Neuronal stem cell (in vitro differentiated cells): ENCODE measurements at regions not wholly inside any gene's neighbourhood (a gene's known extent, or its start where the extent isn't known, plus 50 kb on each side); places are given as distances from the start of the nearest gene placed in this dataset.
"Not testable (repeated sequence)": the region's sequence is repeated elsewhere in the genome, so short reads cannot be mapped to it uniquely, and the experiment has no call there.

Experiments
- DNase-seq: peaks from one replicate; pipeline ENCODE4 v3.0.0-alpha.2; 2013; ENCODE audit warnings: low spot score
- H2AFZ ChIP-seq: one replicate; pipeline ENCODE4 v1.6.1; 2013; ENCODE audit warnings: mild to moderate bottlenecking, low read length, inconsistent platforms
- H2AK5ac ChIP-seq: 2 replicates; pipeline ENCODE4 v1.6.1; 2013; ENCODE audit warnings: low read depth, mild to moderate bottlenecking, inconsistent platforms, low read length, moderate library complexity, mixed read lengths
- H2BK120ac ChIP-seq: 2 replicates; pipeline ENCODE4 v1.6.1; 2013; ENCODE audit warnings: low read depth, mild to moderate bottlenecking, inconsistent platforms, low read length, moderate library complexity, mixed read lengths
- H2BK12ac ChIP-seq: one replicate; pipeline ENCODE4 v1.6.1; 2013; ENCODE audit warnings: low read length, inconsistent platforms
- H2BK15ac ChIP-seq: 2 replicates; pipeline ENCODE4 v1.6.1; 2013; ENCODE audit warnings: mild to moderate bottlenecking, low read length, inconsistent platforms, mixed read lengths
- H2BK5ac ChIP-seq: one replicate; pipeline ENCODE4 v1.6.1; 2013; ENCODE audit warnings: inconsistent platforms, mild to moderate bottlenecking, low read length, moderate library complexity
- H3K14ac ChIP-seq: one replicate; pipeline ENCODE4 v1.6.1; 2013; ENCODE audit warnings: low read length, inconsistent platforms
- H3K18ac ChIP-seq: 2 replicates; pipeline ENCODE4 v1.6.1; 2013; ENCODE audit warnings: low read length, inconsistent platforms
- H3K23ac ChIP-seq: 2 replicates; pipeline ENCODE4 v1.6.1; 2013; ENCODE audit warnings: low read depth, mild to moderate bottlenecking, mixed read lengths, low read length, inconsistent platforms; ENCODE audit not compliant: poor library complexity
- H3K27ac ChIP-seq: replicated peaks from 3 replicates; pipeline ENCODE4 v1.5.1; 2013; ENCODE audit warnings: low read length, inconsistent platforms
- H3K27me3 ChIP-seq, 3 experiments: 2 replicates each; pipeline ENCODE4 v1.6.1; 2013; ENCODE audit warnings: low read length in 3 of 3, mild to moderate bottlenecking in 2 of 3, inconsistent platforms in 1 of 3, low read depth in 1 of 3, mixed read lengths in 1 of 3, moderate library complexity in 1 of 3; ENCODE audit not compliant: control insufficient read depth in 3 of 3, insufficient read depth in 3 of 3
- H3K36me3 ChIP-seq, 2 donors: replicated peaks in 1 of 2; 2 replicates each; pipeline ENCODE4 v1.6.1; 2013; ENCODE audit warnings: low read length in 2 of 2; ENCODE audit not compliant: control insufficient read depth in 2 of 2, insufficient read depth in 2 of 2
- H3K4ac ChIP-seq: 2 replicates; pipeline ENCODE4 v1.6.1; 2013; ENCODE audit warnings: inconsistent platforms, mild to moderate bottlenecking, low read length, moderate library complexity
- H3K4me1 ChIP-seq, 2 donors: 1 replicate in 1 of 2; 2 replicates in 1 of 2; pipeline ENCODE4 v1.6.1; 2013; ENCODE audit warnings: low read length in 2 of 2, low read depth in 1 of 2; ENCODE audit not compliant: control insufficient read depth in 2 of 2, insufficient read depth in 1 of 2
- H3K4me2 ChIP-seq: one replicate; pipeline ENCODE4 v1.6.1; 2013; ENCODE audit warnings: mild to moderate bottlenecking, low read length, inconsistent platforms; ENCODE audit not compliant: insufficient read depth, poor library complexity, severe bottlenecking
- H3K4me3 ChIP-seq, 2 donors: 2 replicates each; pipeline ENCODE4 v1.5.1; 2013; ENCODE audit warnings: low read length in 2 of 2, mild to moderate bottlenecking in 2 of 2, inconsistent platforms in 1 of 2, moderate library complexity in 1 of 2
- H3K79me1 ChIP-seq: one replicate; pipeline ENCODE4 v1.6.1; 2013; ENCODE audit warnings: low read depth, mild to moderate bottlenecking, inconsistent platforms, low read length, moderate library complexity
- H3K9ac ChIP-seq: one replicate; pipeline ENCODE4 v1.6.1; 2013; ENCODE audit warnings: mild to moderate bottlenecking, low read depth, low read length, inconsistent platforms; ENCODE audit not compliant: poor library complexity
- H3K9me3 ChIP-seq, 2 donors: replicated peaks in 1 of 2; 2 replicates each; pipeline versions ENCODE3 to v1.6.1; 2013; ENCODE audit warnings: low read length in 2 of 2, mild to moderate bottlenecking in 2 of 2, inconsistent platforms in 1 of 2, low read depth in 1 of 2, mixed read lengths in 1 of 2, moderate library complexity in 1 of 2; ENCODE audit not compliant: control insufficient read depth in 2 of 2, insufficient read depth in 1 of 2
- H4K8ac ChIP-seq: one replicate; pipeline ENCODE4 v1.6.1; 2013; ENCODE audit warnings: low read depth, mild to moderate bottlenecking, inconsistent platforms, low read length, moderate library complexity
- H4K91ac ChIP-seq: one replicate; pipeline ENCODE4 v1.6.1; 2013; ENCODE audit warnings: low read length, low read depth, mild to moderate bottlenecking, inconsistent platforms; ENCODE audit not compliant: poor library complexity
- WGBS, 2 donors: extraction: QIAGEN DNeasy Blood & Tissue Kit; methylation state at CpG; one replicate each; pipeline ENCODE4 v1.1.7; 2013; ENCODE audit warnings: missing lambda C conversion rate in 2 of 2, mixed read lengths in 1 of 2; ENCODE audit not compliant: insufficient read length in 2 of 2, insufficient replicate concordance in 1 of 2; ENCODE audit errors: extremely low coverage in 2 of 2; 5-methylcytosine and 5-hydroxymethylcytosine counted together

DNA sequence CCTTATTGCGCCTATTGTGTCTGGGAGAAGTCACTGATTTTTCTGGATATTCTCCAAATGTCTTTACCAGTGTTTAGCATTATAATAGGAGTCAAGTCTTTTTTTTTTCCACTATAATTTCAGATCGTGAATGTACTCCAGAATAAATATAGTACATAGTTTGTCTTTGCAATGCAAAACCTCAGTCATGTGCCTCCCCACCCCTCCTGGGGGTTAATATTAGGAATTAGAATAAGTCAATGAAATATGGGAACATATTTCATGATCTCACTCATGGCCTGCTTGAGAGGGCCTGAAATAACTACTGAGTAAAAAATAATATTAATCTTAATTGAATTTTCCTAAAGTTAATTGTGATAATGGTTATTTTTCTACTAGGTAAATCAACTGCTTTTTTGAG is 79.0 kb upstream of the TMEM170B start:
- no peaks in the 10 kb centered on the region for H3K79me1 ChIP-seq
- H3K23ac ChIP-seq, result no peak overlapping the region
- H3K9me3 ChIP-seq, result no peaks in the 10 kb centered on the region
- H3K27me3 ChIP-seq, result no peaks in the 10 kb centered on the region
- H3K4me3 ChIP-seq, result no peak overlapping the region
- H2BK120ac ChIP-seq, result no peak overlapping the region
- no peak overlapping the region for H3K18ac ChIP-seq
- no peaks in the 10 kb centered on the region for H3K36me3 ChIP-seq
- no peak overlapping the region for H3K27ac ChIP-seq
- DNase-seq, result no peak
- H2AFZ ChIP-seq, result no peak overlapping the region
- no peak overlapping the region for H3K4me2 ChIP-seq
- H3K4ac ChIP-seq, result no peak overlapping the region
- no peak overlapping the region for H4K91ac ChIP-seq
- H3K9ac ChIP-seq, result no peak overlapping the region
- H2BK12ac ChIP-seq, result no peak overlapping the region
- H2BK5ac ChIP-seq, result no peak overlapping the region
- WGBS, 2 donors, result no CpG with 5 or more reads among the region's 2 CpGs
- H2BK15ac ChIP-seq, result no peak overlapping the region
- H3K4me1 ChIP-seq, result peaks cover 0 to 2% of the 10 kb centered on the region in 2 donors
- H3K14ac ChIP-seq, result no peak overlapping the region
- H2AK5ac ChIP-seq, result no peak overlapping the region
- no peak overlapping the region for H4K8ac ChIP-seq

DNA sequence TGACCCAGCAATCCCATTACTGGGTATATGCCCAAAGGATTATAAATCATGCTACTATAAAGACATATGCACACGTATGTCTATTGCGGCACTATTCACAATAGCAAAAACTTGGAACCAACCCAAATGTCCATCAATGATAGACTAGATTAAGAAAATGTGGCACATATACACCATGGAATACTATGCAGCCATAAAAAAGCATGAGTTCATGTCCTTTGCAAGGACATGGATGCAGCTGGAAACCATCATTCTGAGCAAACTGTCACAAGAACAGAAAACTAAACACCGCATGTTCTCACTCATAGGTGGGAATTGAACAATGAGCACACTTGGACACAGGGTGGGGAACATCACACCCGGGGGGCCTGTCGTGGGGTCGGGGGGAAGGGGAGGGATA is 80.1 kb upstream of the TMEM170B start:
- not testable (repeated sequence) for H2AK5ac ChIP-seq, H3K18ac ChIP-seq, H3K36me3 ChIP-seq, H4K8ac ChIP-seq, H3K27me3 ChIP-seq, H3K4me2 ChIP-seq, H3K23ac ChIP-seq, H2BK5ac ChIP-seq, H2BK120ac ChIP-seq, H2BK12ac ChIP-seq, H2BK15ac ChIP-seq, H3K27ac ChIP-seq, DNase-seq, H3K4me3 ChIP-seq, H3K4ac ChIP-seq, H3K9ac ChIP-seq, H3K14ac ChIP-seq, H4K91ac ChIP-seq, H3K79me1 ChIP-seq, H3K9me3 ChIP-seq, H3K4me1 ChIP-seq, H2AFZ ChIP-seq
- no CpG with 5 or more reads among the region's 6 CpGs for WGBS, 2 donors

DNA sequence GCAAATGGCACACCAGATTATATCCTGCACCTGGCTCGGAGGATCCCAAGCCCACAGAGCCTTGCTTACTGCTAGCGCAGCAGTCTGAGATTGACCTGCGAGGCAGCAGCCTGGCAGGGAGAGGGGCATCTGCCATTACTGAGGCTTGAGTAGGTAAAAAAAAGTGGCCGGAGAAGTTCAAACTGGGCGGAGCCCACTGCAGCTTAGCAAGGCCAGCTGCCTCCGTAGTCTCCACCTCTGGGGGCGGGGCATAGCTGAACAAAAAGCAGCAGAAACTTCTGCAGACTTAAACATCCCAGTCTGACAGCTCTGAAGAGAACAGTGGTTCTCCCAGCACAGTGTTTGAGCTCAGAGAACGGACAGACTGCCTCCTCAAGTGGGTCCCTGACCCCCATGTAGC is 85.4 kb upstream of the TMEM170B start:
- H3K79me1 ChIP-seq, H4K91ac ChIP-seq, H3K9me3 ChIP-seq, H3K4me1 ChIP-seq, H2BK12ac ChIP-seq, H3K18ac ChIP-seq, H2BK5ac ChIP-seq, H3K9ac ChIP-seq, H2BK15ac ChIP-seq, H3K4me3 ChIP-seq, H2BK120ac ChIP-seq, H4K8ac ChIP-seq, H3K27me3 ChIP-seq, H3K4me2 ChIP-seq, H2AK5ac ChIP-seq, H3K27ac ChIP-seq, H3K23ac ChIP-seq, H3K4ac ChIP-seq, DNase-seq, H3K14ac ChIP-seq, H3K36me3 ChIP-seq: not testable (repeated sequence)
- peak overlapping the region; percentile 44 for H2AFZ ChIP-seq
- no CpG with 5 or more reads among the region's 8 CpGs for WGBS, 2 donors

DNA sequence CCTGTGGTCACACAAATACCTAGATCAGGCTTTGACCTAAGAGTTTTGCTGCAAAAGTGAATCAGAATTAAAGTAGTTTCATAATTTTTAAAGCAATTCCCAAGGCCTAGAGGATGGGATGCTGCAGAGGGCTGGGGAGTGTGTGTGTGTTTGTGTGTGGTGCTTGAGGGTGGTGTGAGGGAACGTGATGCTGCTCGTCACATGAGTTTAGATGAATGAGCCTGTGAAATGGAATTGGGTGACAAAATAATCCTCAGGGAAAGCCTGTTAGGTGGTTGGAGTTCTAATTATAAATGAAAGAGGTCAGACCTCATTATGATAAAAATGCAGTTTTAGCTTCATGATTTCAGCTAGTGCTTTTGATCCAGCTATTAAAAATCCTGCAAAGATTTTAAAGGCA is 87.5 kb upstream of the TMEM170B start:
- no peak overlapping the region for H3K4me2 ChIP-seq
- no peak overlapping the region for H3K4ac ChIP-seq
- H3K27ac ChIP-seq, result no peak overlapping the region
- no CpG with 5 or more reads among the region's 2 CpGs for WGBS, 2 donors
- no peak overlapping the region for H2BK5ac ChIP-seq
- H3K9ac ChIP-seq, result no peak overlapping the region
- H4K91ac ChIP-seq, result no peak overlapping the region
- H3K4me1 ChIP-seq, result no peaks in the 10 kb centered on the region
- H2BK15ac ChIP-seq, result no peak overlapping the region
- H3K79me1 ChIP-seq, result no peaks in the 10 kb centered on the region
- no peak for DNase-seq
- H3K27me3 ChIP-seq, result no peaks in the 10 kb centered on the region
- H2AFZ ChIP-seq, result no peak overlapping the region
- no peak overlapping the region for H2BK120ac ChIP-seq
- no peak overlapping the region for H2AK5ac ChIP-seq
- peaks cover 0 to 9% of the 10 kb centered on the region in 2 donors for H3K9me3 ChIP-seq
- no peak overlapping the region for H3K18ac ChIP-seq
- no peak overlapping the region for H2BK12ac ChIP-seq
- no peaks in the 10 kb centered on the region for H3K36me3 ChIP-seq
- H3K23ac ChIP-seq, result no peak overlapping the region
- H3K4me3 ChIP-seq, result no peak overlapping the region
- no peak overlapping the region for H3K14ac ChIP-seq
- no peak overlapping the region for H4K8ac ChIP-seq
